K562 (cell line): ENCODE measurements at regions not wholly inside any gene's neighbourhood (a gene's known extent, or its start where the extent isn't known, plus 50 kb on each side); places are given as distances from the start of the nearest gene placed in this dataset.
A peak's percentile ranks its signal among the peaks of the same experiment; 100 is the strongest.

Experiments
- COPS2 ChIP-seq: fragments of 450-650 bp; conservative IDR thresholded peaks from 2 replicates; pipeline ENCODE4 v1.6.1; 2016; ENCODE audit warnings: mild to moderate bottlenecking, moderate library complexity
- ELF1 ChIP-seq: fragments of 200-800 bp; sonication (Bioruptor generic); IDR thresholded peaks from 2 replicates; pipeline ENCODE4 v1.6.1; 2016; ENCODE audit warnings: missing genetic modification characterization, missing compliant biosample characterization
- EP400 ChIP-seq: fragments of 450-650 bp; IDR thresholded peaks from 2 replicates; pipeline ENCODE4 v1.6.1; 2017; ENCODE audit warnings: antibody characterized with exemption, mild to moderate bottlenecking, moderate library complexity
- ESRRB ChIP-seq: fragments of 250-450 bp; sonication (Bioruptor Pico); IDR thresholded peaks from 2 replicates; pipeline ENCODE4 v1.5.0; 2020; ENCODE audit warnings: mild to moderate bottlenecking, moderate library complexity, borderline replicate concordance
- EWSR1 ChIP-seq: fragments of 450-650 bp; IDR thresholded peaks from 2 replicates; pipeline ENCODE4 v1.6.1; 2018; ENCODE audit warnings: borderline replicate concordance, mild to moderate bottlenecking, low read depth, moderate library complexity; ENCODE audit not compliant: partially characterized antibody
- FOXA3 ChIP-seq, 2 experiments: fragments of 450-650 bp in 1 of 2; sonication (generic) in 1 of 2; formaldehyde crosslinking; IDR thresholded peaks in 1 of 2; conservative IDR thresholded peaks in 1 of 2; 2 replicates each; pipeline versions ENCODE4 v1.4.0 to v1.8.0; 2020 to 2022; ENCODE audit warnings: mild to moderate bottlenecking in 2 of 2, missing genetic modification reagents in 1 of 2
- KHSRP ChIP-seq: fragments of 450-650 bp; IDR thresholded peaks from 2 replicates; pipeline ENCODE4 v1.6.1; 2017
- MAZ ChIP-seq, 2 experiments: fragments of 450-650 bp in 1 of 2; sonication (generic) in 1 of 2; formaldehyde crosslinking; IDR thresholded peaks in 1 of 2; conservative IDR thresholded peaks in 1 of 2; 2 replicates each; pipeline versions ENCODE4 v1.4.0 to v1.5.0; 2020; ENCODE audit warnings: mild to moderate bottlenecking in 1 of 2, missing genetic modification reagents in 1 of 2
- MTA1 ChIP-seq: fragments of 450-650 bp; IDR thresholded peaks from 2 replicates; pipeline ENCODE4 v1.6.1; 2017; ENCODE audit warnings: borderline replicate concordance
- RAD21 ChIP-seq, 2 experiments: fragments of 250-450 bp in 1 of 2; fragments of 450-650 bp in 1 of 2; sonication (Bioruptor Pico) in 1 of 2; formaldehyde crosslinking in 1 of 2; IDR thresholded peaks in 1 of 2; conservative IDR thresholded peaks in 1 of 2; 2 replicates each; pipeline versions ENCODE4 v1.4.0 to v1.8.0; 2020 to 2022; ENCODE audit warnings: mild to moderate bottlenecking in 2 of 2, moderate library complexity in 1 of 2
- TSC22D4 ChIP-seq: fragments of 450-650 bp; IDR thresholded peaks from 2 replicates; pipeline ENCODE4 v1.6.1; 2016; ENCODE audit warnings: missing genetic modification characterization, missing biosample characterization, control low read depth
- ZNF766 ChIP-seq: fragments of 200-800 bp; sonication (Bioruptor generic); conservative IDR thresholded peaks from 2 replicates; pipeline ENCODE4 v1.6.1; 2016; ENCODE audit warnings: missing genetic modification characterization, missing compliant biosample characterization
- TF ChIP-seq, protein P1 (sequence below), 2 experiments: fragments of 450-650 bp in 1 of 2; IDR thresholded peaks; 2 replicates each; pipeline ENCODE4 v1.6.1; 2011 to 2017; ENCODE audit warnings: low read depth in 2 of 2, antibody characterized with exemption in 1 of 2, borderline replicate concordance in 1 of 2, low read length in 1 of 2, mild to moderate bottlenecking in 1 of 2, mixed read lengths in 1 of 2; ENCODE audit not compliant: control insufficient read depth in 1 of 2
- TF ChIP-seq, protein P2 (sequence below): fragments of 450-650 bp; IDR thresholded peaks from 2 replicates; pipeline ENCODE4 v1.6.1; 2016
- TF ChIP-seq, protein P3 (sequence below), 2 experiments: fragments of 200-800 bp in 1 of 2; sonication (Bioruptor generic) in 1 of 2; sonication (generic) in 1 of 2; formaldehyde crosslinking in 1 of 2; IDR thresholded peaks in 1 of 2; conservative IDR thresholded peaks in 1 of 2; 2 replicates each; pipeline versions ENCODE4 v1.5.0 to v1.6.1; 2016 to 2020; ENCODE audit warnings: missing compliant biosample characterization in 1 of 2, missing genetic modification characterization in 1 of 2, missing genetic modification reagents in 1 of 2
- TF ChIP-seq, protein P4 (sequence below): sonication (generic); formaldehyde crosslinking; IDR thresholded peaks from 2 replicates; pipeline ENCODE4 v1.8.0; 2022; ENCODE audit warnings: mild to moderate bottlenecking, missing genetic modification reagents
- TF ChIP-seq, protein P5 (sequence below): fragments of 250-450 bp; sonication (Bioruptor Pico); IDR thresholded peaks from 2 replicates; pipeline ENCODE4 v1.4.0; 2020; ENCODE audit warnings: mild to moderate bottlenecking, moderate library complexity, borderline replicate concordance

DNA sequence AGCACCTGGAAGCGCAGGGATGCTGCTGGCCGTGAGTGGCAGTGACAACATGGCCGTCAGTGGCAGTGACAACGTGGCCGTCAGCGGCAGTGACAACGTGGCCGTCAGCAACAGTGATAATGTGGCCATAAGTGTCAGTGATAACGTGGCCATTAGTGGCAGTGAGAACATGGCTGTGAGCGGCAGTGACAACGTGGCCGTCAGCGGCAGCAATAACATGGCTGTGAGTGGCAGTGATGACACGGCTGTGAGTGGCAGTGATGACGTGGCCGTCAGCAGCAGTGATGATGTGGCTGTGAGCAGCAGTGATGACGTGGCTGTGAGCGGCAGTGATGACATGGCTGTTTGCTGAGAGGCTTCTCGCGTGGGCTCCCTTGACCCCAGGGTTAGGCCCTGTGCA lies 169.8 kb downstream of the ERMARD start (continued):
- TF ChIP-seq ZNF766 (no peak), ESRRB (CRISPR knock-in tag) (no peak), MTA1 (no peak), TSC22D4 (tag) (no peak), MAZ (CRISPR knock-in tag; conservative IDR thresholded peaks at IDR 0.05 in 1 of 2, IDR thresholded peaks at IDR 0.05 in 1 of 2) (no peak), EWSR1 (no peak), KHSRP (peak; percentile 71; the same call in 1 of the 2 replicates), FOXA3 (CRISPR knock-in tag; conservative IDR thresholded peaks at IDR 0.05 in 1 of 2, IDR thresholded peaks at IDR 0.05 in 1 of 2) (no peak), COPS2 (no peak), ELF1 (tag) (no peak), RAD21 (CRISPR knock-in tag; conservative IDR thresholded peaks at IDR 0.05 in 1 of 2, IDR thresholded peaks at IDR 0.05 in 1 of 2) (no peak), EP400 (peak; percentile 93)
- TF ChIP-seq, protein P1, sequence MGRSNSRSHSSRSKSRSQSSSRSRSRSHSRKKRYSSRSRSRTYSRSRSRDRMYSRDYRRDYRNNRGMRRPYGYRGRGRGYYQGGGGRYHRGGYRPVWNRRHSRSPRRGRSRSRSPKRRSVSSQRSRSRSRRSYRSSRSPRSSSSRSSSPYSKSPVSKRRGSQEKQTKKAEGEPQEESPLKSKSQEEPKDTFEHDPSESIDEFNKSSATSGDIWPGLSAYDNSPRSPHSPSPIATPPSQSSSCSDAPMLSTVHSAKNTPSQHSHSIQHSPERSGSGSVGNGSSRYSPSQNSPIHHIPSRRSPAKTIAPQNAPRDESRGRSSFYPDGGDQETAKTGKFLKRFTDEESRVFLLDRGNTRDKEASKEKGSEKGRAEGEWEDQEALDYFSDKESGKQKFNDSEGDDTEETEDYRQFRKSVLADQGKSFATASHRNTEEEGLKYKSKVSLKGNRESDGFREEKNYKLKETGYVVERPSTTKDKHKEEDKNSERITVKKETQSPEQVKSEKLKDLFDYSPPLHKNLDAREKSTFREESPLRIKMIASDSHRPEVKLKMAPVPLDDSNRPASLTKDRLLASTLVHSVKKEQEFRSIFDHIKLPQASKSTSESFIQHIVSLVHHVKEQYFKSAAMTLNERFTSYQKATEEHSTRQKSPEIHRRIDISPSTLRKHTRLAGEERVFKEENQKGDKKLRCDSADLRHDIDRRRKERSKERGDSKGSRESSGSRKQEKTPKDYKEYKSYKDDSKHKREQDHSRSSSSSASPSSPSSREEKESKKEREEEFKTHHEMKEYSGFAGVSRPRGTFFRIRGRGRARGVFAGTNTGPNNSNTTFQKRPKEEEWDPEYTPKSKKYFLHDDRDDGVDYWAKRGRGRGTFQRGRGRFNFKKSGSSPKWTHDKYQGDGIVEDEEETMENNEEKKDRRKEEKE (IDR thresholded peaks at IDR 0.05; ENCODE audit: borderline replicate concordance in 1 of 2, control insufficient read depth in 1 of 2, low read depth in 2 of 2, low read length in 1 of 2) = no peak
- TF ChIP-seq, protein P2, sequence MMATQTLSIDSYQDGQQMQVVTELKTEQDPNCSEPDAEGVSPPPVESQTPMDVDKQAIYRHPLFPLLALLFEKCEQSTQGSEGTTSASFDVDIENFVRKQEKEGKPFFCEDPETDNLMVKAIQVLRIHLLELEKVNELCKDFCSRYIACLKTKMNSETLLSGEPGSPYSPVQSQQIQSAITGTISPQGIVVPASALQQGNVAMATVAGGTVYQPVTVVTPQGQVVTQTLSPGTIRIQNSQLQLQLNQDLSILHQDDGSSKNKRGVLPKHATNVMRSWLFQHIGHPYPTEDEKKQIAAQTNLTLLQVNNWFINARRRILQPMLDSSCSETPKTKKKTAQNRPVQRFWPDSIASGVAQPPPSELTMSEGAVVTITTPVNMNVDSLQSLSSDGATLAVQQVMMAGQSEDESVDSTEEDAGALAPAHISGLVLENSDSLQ = peak; percentile 92
- TF ChIP-seq, protein P3, sequence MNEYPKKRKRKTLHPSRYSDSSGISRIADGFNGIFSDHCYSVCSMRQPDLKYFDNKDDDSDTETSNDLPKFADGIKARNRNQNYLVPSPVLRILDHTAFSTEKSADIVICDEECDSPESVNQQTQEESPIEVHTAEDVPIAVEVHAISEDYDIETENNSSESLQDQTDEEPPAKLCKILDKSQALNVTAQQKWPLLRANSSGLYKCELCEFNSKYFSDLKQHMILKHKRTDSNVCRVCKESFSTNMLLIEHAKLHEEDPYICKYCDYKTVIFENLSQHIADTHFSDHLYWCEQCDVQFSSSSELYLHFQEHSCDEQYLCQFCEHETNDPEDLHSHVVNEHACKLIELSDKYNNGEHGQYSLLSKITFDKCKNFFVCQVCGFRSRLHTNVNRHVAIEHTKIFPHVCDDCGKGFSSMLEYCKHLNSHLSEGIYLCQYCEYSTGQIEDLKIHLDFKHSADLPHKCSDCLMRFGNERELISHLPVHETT (CRISPR knock-in tag; conservative IDR thresholded peaks at IDR 0.05 in 1 of 2, IDR thresholded peaks at IDR 0.05 in 1 of 2) = no peak
- TF ChIP-seq, protein P4, sequence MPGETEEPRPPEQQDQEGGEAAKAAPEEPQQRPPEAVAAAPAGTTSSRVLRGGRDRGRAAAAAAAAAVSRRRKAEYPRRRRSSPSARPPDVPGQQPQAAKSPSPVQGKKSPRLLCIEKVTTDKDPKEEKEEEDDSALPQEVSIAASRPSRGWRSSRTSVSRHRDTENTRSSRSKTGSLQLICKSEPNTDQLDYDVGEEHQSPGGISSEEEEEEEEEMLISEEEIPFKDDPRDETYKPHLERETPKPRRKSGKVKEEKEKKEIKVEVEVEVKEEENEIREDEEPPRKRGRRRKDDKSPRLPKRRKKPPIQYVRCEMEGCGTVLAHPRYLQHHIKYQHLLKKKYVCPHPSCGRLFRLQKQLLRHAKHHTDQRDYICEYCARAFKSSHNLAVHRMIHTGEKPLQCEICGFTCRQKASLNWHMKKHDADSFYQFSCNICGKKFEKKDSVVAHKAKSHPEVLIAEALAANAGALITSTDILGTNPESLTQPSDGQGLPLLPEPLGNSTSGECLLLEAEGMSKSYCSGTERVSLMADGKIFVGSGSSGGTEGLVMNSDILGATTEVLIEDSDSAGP (CRISPR knock-in tag) = no peak
- TF ChIP-seq, protein P5, sequence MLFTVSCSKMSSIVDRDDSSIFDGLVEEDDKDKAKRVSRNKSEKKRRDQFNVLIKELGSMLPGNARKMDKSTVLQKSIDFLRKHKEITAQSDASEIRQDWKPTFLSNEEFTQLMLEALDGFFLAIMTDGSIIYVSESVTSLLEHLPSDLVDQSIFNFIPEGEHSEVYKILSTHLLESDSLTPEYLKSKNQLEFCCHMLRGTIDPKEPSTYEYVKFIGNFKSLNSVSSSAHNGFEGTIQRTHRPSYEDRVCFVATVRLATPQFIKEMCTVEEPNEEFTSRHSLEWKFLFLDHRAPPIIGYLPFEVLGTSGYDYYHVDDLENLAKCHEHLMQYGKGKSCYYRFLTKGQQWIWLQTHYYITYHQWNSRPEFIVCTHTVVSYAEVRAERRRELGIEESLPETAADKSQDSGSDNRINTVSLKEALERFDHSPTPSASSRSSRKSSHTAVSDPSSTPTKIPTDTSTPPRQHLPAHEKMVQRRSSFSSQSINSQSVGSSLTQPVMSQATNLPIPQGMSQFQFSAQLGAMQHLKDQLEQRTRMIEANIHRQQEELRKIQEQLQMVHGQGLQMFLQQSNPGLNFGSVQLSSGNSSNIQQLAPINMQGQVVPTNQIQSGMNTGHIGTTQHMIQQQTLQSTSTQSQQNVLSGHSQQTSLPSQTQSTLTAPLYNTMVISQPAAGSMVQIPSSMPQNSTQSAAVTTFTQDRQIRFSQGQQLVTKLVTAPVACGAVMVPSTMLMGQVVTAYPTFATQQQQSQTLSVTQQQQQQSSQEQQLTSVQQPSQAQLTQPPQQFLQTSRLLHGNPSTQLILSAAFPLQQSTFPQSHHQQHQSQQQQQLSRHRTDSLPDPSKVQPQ (CRISPR knock-in tag) = no peak
